H9 (cell line): ENCODE measurements at regions not wholly inside any gene's neighbourhood (a gene's known extent, or its start where the extent isn't known, plus 50 kb on each side); places are given as distances from the start of the nearest gene placed in this dataset.

Experiments used
- DNase-seq: peaks from one replicate; pipeline ENCODE4 v3.0.0-alpha.2; 2017
- H2AFZ ChIP-seq: one replicate; pipeline ENCODE4 v1.6.1; 2013; ENCODE audit warnings: mild to moderate bottlenecking, low read length, control low read depth, moderate library complexity
- H2AK5ac ChIP-seq: 2 replicates; pipeline ENCODE4 v1.6.1; 2013; ENCODE audit warnings: low read length, control low read depth, mixed read lengths; ENCODE audit not compliant: insufficient read length
- H2BK120ac ChIP-seq: one replicate; pipeline ENCODE4 v1.6.1; 2013; ENCODE audit warnings: low read depth, mild to moderate bottlenecking, low read length, control low read depth, inconsistent platforms; ENCODE audit not compliant: poor library complexity, severe bottlenecking
- H2BK12ac ChIP-seq: 2 replicates; pipeline ENCODE4 v1.6.1; 2013; ENCODE audit warnings: low read length, control low read depth, mixed read lengths, low read depth; ENCODE audit not compliant: insufficient read length
- H2BK15ac ChIP-seq: 2 replicates; pipeline ENCODE4 v1.6.1; 2013; ENCODE audit warnings: low read depth, low read length, control low read depth
- H2BK20ac ChIP-seq: one replicate; pipeline ENCODE4 v1.6.1; 2013; ENCODE audit warnings: low read depth, mild to moderate bottlenecking, low read length, control low read depth, inconsistent platforms; ENCODE audit not compliant: poor library complexity, severe bottlenecking
- H2BK5ac ChIP-seq: 2 replicates; pipeline ENCODE4 v1.6.1; 2013; ENCODE audit warnings: low read length, control low read depth, mixed read lengths; ENCODE audit not compliant: insufficient read length
- H3K14ac ChIP-seq: 2 replicates; pipeline ENCODE4 v1.6.1; 2013; ENCODE audit warnings: low read length, control low read depth; ENCODE audit not compliant: insufficient read depth
- H3K18ac ChIP-seq: 2 replicates; pipeline ENCODE4 v1.6.1; 2013; ENCODE audit warnings: low read depth, mild to moderate bottlenecking, mixed read lengths, low read length, control low read depth; ENCODE audit not compliant: insufficient read length
- H3K23ac ChIP-seq: 2 replicates; pipeline ENCODE4 v1.6.1; 2013; ENCODE audit warnings: low read length, control low read depth, mixed read lengths, low read depth; ENCODE audit not compliant: insufficient read length
- H3K23me2 ChIP-seq: 2 replicates; pipeline ENCODE4 v1.6.1; 2013; ENCODE audit warnings: low read depth, mild to moderate bottlenecking, mixed read lengths, low read length, control low read depth; ENCODE audit not compliant: insufficient read length, poor library complexity, severe bottlenecking
- H3K27ac ChIP-seq: 2 replicates; pipeline ENCODE4 v1.5.1; 2013; ENCODE audit warnings: low read length, control low read depth, mixed read lengths, low read depth; ENCODE audit not compliant: insufficient read length
- H3K27me3 ChIP-seq: 2 replicates; pipeline ENCODE4 v1.6.1; 2013; ENCODE audit warnings: low read length, control low read depth, inconsistent platforms; ENCODE audit not compliant: insufficient read depth
- H3K4ac ChIP-seq: 2 replicates; pipeline ENCODE4 v1.6.1; 2013; ENCODE audit warnings: low read depth, mild to moderate bottlenecking, control low read depth, inconsistent platforms, low read length, moderate library complexity
- H3K4me1 ChIP-seq: 2 replicates; pipeline ENCODE4 v1.6.1; 2013; ENCODE audit warnings: low read length, control low read depth, inconsistent platforms; ENCODE audit not compliant: insufficient read depth
- H3K4me2 ChIP-seq: 2 replicates; pipeline ENCODE4 v1.6.1; 2013; ENCODE audit warnings: low read length, control low read depth, mixed read lengths; ENCODE audit not compliant: insufficient read length, insufficient read depth
- H3K56ac ChIP-seq: 2 replicates; pipeline ENCODE4 v1.6.1; 2013; ENCODE audit warnings: low read depth, mild to moderate bottlenecking, mixed read lengths, low read length, control low read depth; ENCODE audit not compliant: insufficient read length
- H3K79me1 ChIP-seq: 2 replicates; pipeline ENCODE4 v1.6.1; 2013; ENCODE audit warnings: low read depth, mild to moderate bottlenecking, moderate library complexity, low read length, control low read depth, inconsistent platforms; ENCODE audit not compliant: insufficient read depth, poor library complexity, severe bottlenecking
- H3K79me2 ChIP-seq: 2 replicates; pipeline ENCODE4 v1.6.1; 2013; ENCODE audit warnings: low read length, control low read depth, inconsistent platforms; ENCODE audit not compliant: insufficient read depth
- H3K9ac ChIP-seq: 2 replicates; pipeline ENCODE4 v1.6.1; 2013; ENCODE audit warnings: low read length, control low read depth, mixed read lengths; ENCODE audit not compliant: insufficient read length; ENCODE audit errors: extremely low read depth
- H3K9me3 ChIP-seq: one replicate; pipeline ENCODE4 v1.6.1; 2013; ENCODE audit warnings: low read depth, low read length, inconsistent platforms; ENCODE audit not compliant: control insufficient read depth
- H3T11ph ChIP-seq: one replicate; pipeline ENCODE4 v1.6.1; 2013; ENCODE audit warnings: mild to moderate bottlenecking, low read length, control low read depth, inconsistent platforms
- H4K20me1 ChIP-seq: one replicate; pipeline ENCODE4 v1.6.1; 2013; ENCODE audit not compliant: control insufficient read depth, insufficient read length, insufficient read depth
- H4K5ac ChIP-seq: 2 replicates; pipeline ENCODE4 v1.6.1; 2013; ENCODE audit warnings: low read depth, mild to moderate bottlenecking, mixed read lengths, low read length, control low read depth; ENCODE audit not compliant: insufficient read length
- H4K8ac ChIP-seq: replicated peaks from 2 replicates; pipeline ENCODE4 v1.6.1; 2013; ENCODE audit warnings: low read length, control low read depth, mixed read lengths, low read depth; ENCODE audit not compliant: insufficient read length
- H4K91ac ChIP-seq: 2 replicates; pipeline ENCODE4 v1.6.1; 2013; ENCODE audit warnings: low read depth, mild to moderate bottlenecking, moderate library complexity, mixed read lengths, low read length, control low read depth; ENCODE audit not compliant: insufficient read length
- H3K27ac Mint-ChIP-seq, 3 experiments: 2 replicates in 2 of 3; 3 replicates in 1 of 3; pipeline ENCODE4 v1.8.0; 2020 to 2021; ENCODE audit warnings: mixed read lengths in 3 of 3, mild to moderate bottlenecking in 1 of 3, moderate library complexity in 1 of 3
- H3K27me3 Mint-ChIP-seq: 2 replicates; pipeline ENCODE4 v1.8.0; 2021; ENCODE audit warnings: low read depth, mild to moderate bottlenecking, moderate library complexity, mixed read lengths
- H3K36me3 Mint-ChIP-seq, 3 experiments: 2 replicates in 2 of 3; 3 replicates in 1 of 3; pipeline ENCODE4 v1.8.0; 2020 to 2021; ENCODE audit warnings: low read depth in 3 of 3, mixed read lengths in 3 of 3; ENCODE audit not compliant: insufficient read depth in 1 of 3
- H3K4me1 Mint-ChIP-seq, 2 experiments: 2 replicates each; pipeline ENCODE4 v1.8.0; 2020; ENCODE audit warnings: mixed read lengths in 2 of 2
- H3K4me3 Mint-ChIP-seq, 2 experiments: 2 replicates in 1 of 2; 3 replicates in 1 of 2; pipeline ENCODE4 v1.8.0; 2020 to 2021; ENCODE audit warnings: mild to moderate bottlenecking in 2 of 2, mixed read lengths in 2 of 2, moderate library complexity in 1 of 2
- H3K9me3 Mint-ChIP-seq, 2 experiments: 2 replicates in 1 of 2; 3 replicates in 1 of 2; pipeline ENCODE4 v1.8.0; 2020; ENCODE audit warnings: mild to moderate bottlenecking in 2 of 2, mixed read lengths in 2 of 2, moderate library complexity in 1 of 2
- TF ChIP-seq, protein P1 (sequence below): fragments of 200-600 bp; sonication (generic); conservative IDR thresholded peaks from 3 replicates; pipeline ENCODE4 v1.8.0; 2021; ENCODE audit warnings: antibody characterized with exemption, mild to moderate bottlenecking

DNA sequence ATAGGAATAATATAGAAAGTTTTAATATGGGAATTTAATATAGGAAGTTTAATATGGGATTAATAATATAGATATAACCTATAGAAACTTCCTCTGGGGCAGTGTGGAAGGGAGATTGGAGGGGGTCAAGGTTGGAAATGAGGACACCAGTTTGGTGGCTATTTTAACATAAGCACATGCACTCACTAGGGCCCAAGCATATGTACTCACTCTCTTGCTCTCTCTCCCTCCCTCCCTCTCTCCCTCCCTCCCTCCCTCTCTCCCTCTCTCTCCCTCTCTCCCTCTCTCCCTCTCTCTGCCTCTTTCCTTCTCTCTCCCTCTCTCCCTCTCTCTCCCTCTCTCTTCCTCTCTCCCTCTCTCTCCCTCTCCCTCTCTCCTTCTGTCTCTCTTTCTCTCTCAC, 528.1 kb downstream of the NPIPA7 start:
- H4K91ac ChIP-seq: no peak overlapping the region
- DNase-seq: no peak
- Mint-ChIP-seq H3K27ac (no peak overlapping the region), H3K9me3 (peaks cover 8% of the 10 kb centered on the region in 2 experiments), H3K27me3 (peaks cover 13% of the 10 kb centered on the region), H3K36me3 (peaks cover 0 to 8% (median 4%) of the 10 kb centered on the region in 3 experiments; a peak in 3 of 7 replicates), H3K4me3 (no peak overlapping the region), H3K4me1 (no peaks in the 10 kb centered on the region)
- no peak overlapping the region for H2BK15ac ChIP-seq
- H3K18ac ChIP-seq: no peak overlapping the region
- no peak overlapping the region for H3T11ph ChIP-seq
- no peak overlapping the region for H3K4me2 ChIP-seq
- H3K79me2 ChIP-seq: no peaks in the 10 kb centered on the region
- no peaks in the 10 kb centered on the region for H3K79me1 ChIP-seq
- H2AK5ac ChIP-seq: no peak overlapping the region
- H3K23me2 ChIP-seq: no peaks in the 10 kb centered on the region
- H4K5ac ChIP-seq: no peak overlapping the region
- H2BK120ac ChIP-seq: no peak overlapping the region
- no peak overlapping the region for H4K8ac ChIP-seq
- no peaks in the 10 kb centered on the region for H3K27me3 ChIP-seq
- H4K20me1 ChIP-seq: no peaks in the 10 kb centered on the region
- H3K9ac ChIP-seq: no peak overlapping the region
- TF ChIP-seq, protein P1, sequence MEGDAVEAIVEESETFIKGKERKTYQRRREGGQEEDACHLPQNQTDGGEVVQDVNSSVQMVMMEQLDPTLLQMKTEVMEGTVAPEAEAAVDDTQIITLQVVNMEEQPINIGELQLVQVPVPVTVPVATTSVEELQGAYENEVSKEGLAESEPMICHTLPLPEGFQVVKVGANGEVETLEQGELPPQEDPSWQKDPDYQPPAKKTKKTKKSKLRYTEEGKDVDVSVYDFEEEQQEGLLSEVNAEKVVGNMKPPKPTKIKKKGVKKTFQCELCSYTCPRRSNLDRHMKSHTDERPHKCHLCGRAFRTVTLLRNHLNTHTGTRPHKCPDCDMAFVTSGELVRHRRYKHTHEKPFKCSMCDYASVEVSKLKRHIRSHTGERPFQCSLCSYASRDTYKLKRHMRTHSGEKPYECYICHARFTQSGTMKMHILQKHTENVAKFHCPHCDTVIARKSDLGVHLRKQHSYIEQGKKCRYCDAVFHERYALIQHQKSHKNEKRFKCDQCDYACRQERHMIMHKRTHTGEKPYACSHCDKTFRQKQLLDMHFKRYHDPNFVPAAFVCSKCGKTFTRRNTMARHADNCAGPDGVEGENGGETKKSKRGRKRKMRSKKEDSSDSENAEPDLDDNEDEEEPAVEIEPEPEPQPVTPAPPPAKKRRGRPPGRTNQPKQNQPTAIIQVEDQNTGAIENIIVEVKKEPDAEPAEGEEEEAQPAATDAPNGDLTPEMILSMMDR: no peak
- H2BK20ac ChIP-seq: no peak overlapping the region
- H2BK12ac ChIP-seq: no peak overlapping the region
- H3K14ac ChIP-seq: no peak overlapping the region
- no peak overlapping the region for H3K56ac ChIP-seq
- no peak overlapping the region for H3K23ac ChIP-seq
- no peak overlapping the region for H3K4ac ChIP-seq
- H3K27ac ChIP-seq: no peak overlapping the region
- peaks cover 6% of the 10 kb centered on the region for H3K9me3 ChIP-seq
- no peak overlapping the region for H2AFZ ChIP-seq
- H2BK5ac ChIP-seq: no peak overlapping the region
- no peaks in the 10 kb centered on the region for H3K4me1 ChIP-seq
